ENCODE measurements at regions not wholly inside any gene's neighbourhood (a gene's known extent, or its start where the extent isn't known, plus 50 kb on each side); places are given as distances from the start of the nearest gene placed in this dataset.

GRCh38 chr4:18686338-18687037 is 664.9 kb upstream of the LCORL start:
- DNase-seq = no peak

- DNase-seq = no peak
Observed at GRCh38 chr4:18684932-18685331, 663.4 kb upstream of the LCORL start.

GRCh38 chr4:18676526-18676915 is 655.0 kb upstream of the LCORL start:
- DNase-seq = no peak

GRCh38 chr4:18675586-18676525 is 654.3 kb upstream of the LCORL start:
- no peak for DNase-seq

GRCh38 chr4:18670034-18670433 is 648.5 kb upstream of the LCORL start:
- DNase-seq = no peak

GRCh38 chr4:18669390-18669789 is 647.8 kb upstream of the LCORL start:
- no peak for DNase-seq

GRCh38 chr4:18666322-18666721 is 644.8 kb upstream of the LCORL start:
- DNase-seq = no peak

GRCh38 chr4:18664171-18664570 is 642.6 kb upstream of the LCORL start:
- DNase-seq = no peak

- no peak for DNase-seq
Observed at GRCh38 chr4:18645351-18645750, 623.8 kb upstream of the LCORL start.

GRCh38 chr4:18641334-18641733 is 619.8 kb upstream of the LCORL start:
- DNase-seq = no peak

- no peak for DNase-seq
Observed at GRCh38 chr4:18638031-18638430, 616.5 kb upstream of the LCORL start.

GRCh38 chr4:18636001-18636585 is 614.5 kb upstream of the LCORL start:
- no peak for DNase-seq

GRCh38 chr4:18635531-18635930 is 614.0 kb upstream of the LCORL start:
- DNase-seq = no peak

- DNase-seq = no peak
Observed at GRCh38 chr4:18631586-18631985, 610.0 kb upstream of the LCORL start.

GRCh38 chr4:18630218-18631110 is 608.9 kb upstream of the LCORL start:
- no peak for DNase-seq

GRCh38 chr4:18627447-18628005 is 606.0 kb upstream of the LCORL start:
- DNase-seq = no peak

- DNase-seq = no peak
Observed at GRCh38 chr4:18626996-18627395, 605.4 kb upstream of the LCORL start.

GRCh38 chr4:18626366-18626765 is 604.8 kb upstream of the LCORL start:
- no peak for DNase-seq

GRCh38 chr4:18621186-18621585 is 599.6 kb upstream of the LCORL start:
- DNase-seq = no peak

- no peak for DNase-seq
Observed at GRCh38 chr4:18616720-18617119, 595.2 kb upstream of the LCORL start.

- peak; percentile 44 for DNase-seq
Observed at GRCh38 chr4:18611026-18611425, 589.5 kb upstream of the LCORL start.

GRCh38 chr4:18608908-18609533 is 587.5 kb upstream of the LCORL start:
- no peak for DNase-seq
